NCI-H748 (cell line): ENCODE measurements at regions not wholly inside any gene's neighbourhood (a gene's known extent, or its start where the extent isn't known, plus 50 kb on each side); places are given as distances from the start of the nearest gene placed in this dataset.
"Not testable (repeated sequence)": the region's sequence is repeated elsewhere in the genome, so short reads cannot be mapped to it uniquely, and the experiment has no call there.

Experiments used
- DNase-seq: peaks from one replicate; lab custom pipeline; 2025; ENCODE audit not compliant: unreplicated experiment; lab: John Stamatoyannopoulos, UW

DNA sequence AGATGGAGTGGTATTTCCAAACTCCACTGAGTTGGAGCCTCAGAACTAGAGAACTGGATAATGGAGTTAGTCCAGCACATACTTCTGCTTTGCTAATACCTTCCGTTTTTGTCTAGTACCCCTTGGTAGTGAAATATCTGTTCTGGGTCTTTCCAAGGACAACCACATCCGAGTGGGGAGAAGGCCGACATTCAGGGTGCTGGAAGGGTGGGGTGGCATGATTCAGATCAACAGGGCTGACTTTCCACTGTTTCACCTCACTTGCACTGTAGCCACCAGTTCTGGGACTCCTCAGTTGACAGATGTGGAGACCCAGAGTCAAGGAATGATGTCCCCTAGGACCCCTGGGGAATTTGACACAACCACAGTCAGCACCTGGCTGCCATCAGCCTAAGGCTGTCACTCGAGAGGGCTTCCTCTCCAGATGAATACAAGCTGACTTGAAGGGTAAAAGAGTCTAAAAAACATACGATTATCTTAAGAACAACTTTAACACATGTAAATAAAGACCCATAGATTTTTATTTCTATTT is 84.8 kb upstream of the HNF1B start:
- no peak for DNase-seq

DNA sequence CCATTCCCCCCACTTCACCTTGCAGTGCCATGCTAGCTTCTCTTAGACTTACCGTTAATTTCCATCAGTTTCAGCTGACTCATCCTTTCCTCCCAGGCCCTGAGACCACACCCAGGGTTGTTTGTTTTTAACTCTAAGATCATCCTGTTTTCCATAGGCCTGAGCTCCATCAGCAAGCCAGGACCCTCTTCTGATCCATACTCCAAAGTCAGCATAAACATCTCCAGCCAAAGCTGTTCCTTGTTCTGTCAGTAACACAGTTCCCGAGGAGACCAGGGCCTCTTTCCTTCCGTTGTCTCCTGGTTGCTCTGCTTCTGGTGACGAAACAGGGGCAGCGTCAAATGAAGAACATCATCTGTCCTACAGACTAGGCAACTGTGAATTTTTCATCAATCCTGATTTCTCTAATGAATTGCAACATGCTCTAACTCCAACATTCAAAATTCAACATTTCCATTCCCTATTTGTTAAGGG is 83.8 kb upstream of the HNF1B start:
- DNase-seq: no peak

GRCh38 chr17:37827905-37828650 is 83.2 kb upstream of the HNF1B start:
- DNase-seq: no peak

- no peak for DNase-seq
Measured at GRCh38 chr17:37826497-37827430, 81.9 kb upstream of the HNF1B start.

DNA sequence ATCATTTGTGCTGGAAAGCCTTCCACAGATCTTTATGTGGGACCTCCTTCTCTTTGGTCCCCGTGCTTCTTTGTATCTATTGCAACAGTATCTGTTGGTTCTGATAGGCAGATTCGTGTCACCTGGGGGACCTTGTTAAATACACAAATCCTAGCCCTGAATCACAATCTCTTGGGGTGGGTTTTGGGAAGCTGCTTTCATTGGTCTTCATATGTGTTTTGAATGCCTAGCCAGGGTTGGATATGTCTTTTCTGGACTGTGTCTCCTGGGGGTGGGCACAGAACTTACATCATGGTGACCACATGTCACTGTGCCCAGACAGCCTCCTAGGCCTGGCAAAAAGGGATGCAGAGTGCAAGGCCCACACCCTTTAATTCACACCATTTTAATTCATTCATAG is 81.0 kb upstream of the HNF1B start:
- no peak for DNase-seq

GRCh38 chr17:37824534-37825485 is 80.0 kb upstream of the HNF1B start:
- no peak for DNase-seq

DNA sequence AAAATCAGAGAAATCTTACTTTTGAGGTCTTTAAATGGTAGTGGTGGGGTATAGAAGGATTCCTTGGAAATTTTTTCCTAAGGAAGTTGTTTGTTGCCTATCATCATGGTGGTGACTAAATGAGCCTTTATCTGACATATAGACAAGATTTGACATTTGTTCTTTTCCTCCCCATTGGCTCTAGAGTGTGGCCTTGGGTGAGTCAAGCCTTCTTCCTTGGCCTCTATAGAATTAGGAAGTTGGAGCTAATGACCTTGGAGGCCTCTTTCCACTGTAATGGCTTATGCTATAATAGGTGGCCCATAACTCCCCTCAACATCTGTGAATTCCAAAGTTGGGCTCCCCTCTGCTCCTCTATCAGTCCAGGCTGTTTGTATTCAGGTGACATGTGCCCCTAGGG is 79.1 kb upstream of the HNF1B start:
- DNase-seq: no peak

DNA sequence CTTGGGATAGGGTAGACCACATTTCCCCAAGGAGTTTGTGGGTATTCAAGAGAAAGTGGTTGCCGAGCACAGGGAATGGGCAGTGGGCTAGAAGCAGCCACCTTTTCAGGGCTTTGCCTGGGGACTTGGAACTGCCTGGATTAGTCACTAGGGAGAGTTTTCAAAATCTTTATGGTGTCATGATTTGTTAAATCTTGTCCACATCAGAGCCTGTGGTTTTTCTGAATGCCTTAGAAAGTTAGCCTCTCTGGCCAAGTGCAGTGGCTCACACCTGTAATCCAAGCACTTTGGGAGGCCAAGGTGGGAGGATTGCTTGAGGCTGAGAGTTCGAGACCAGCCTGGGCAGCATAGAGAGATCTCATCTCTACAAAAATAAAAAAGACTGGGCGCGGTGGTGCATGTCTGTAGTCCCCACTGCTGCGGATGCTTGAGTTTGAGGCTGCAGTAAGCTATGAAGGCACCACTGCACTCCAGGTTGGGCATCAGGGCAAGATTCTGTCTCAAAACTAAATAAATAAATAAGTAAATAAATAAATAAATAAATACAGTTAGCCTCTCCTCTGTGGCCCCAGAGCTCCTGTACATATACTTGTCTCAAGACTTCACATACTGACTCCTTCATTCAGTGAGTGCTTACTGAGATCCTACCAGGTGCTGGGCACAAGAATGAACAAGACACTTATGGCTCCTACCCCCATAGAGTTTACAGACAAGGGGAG is 76.3 kb upstream of the HNF1B start:
- no peak for DNase-seq

DNA sequence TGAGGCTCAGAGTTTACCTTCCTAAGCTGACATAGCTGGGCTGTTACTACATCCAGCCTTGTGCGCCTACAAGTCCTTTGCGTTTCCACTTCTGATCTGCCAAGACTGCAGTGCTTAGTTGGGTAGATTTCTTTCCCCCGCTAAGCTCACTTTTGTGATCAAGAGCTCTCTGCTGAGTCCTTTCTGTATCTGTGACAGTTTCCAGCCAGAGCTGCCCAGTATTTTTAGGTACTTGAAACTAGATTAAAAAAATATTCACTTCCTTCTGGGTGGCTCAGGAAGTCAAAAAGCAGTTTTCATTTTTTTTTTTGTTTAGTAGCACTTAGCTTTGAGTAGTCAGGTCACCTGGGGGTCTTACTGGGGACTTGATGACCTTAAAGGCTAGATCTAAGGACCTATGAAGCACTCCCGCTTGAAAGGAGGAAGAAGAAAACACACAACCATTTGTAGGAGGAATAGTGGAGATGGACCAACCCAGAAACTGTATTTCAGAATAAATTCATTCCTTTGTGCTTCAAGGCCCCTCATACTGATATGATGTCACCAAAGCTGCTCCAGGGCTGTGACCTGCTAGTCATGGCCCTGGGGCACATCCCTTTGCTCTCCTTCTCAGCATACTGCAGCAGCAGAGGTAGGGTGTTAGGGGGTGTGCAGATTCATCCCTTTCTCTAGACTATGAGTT is 75.6 kb upstream of the HNF1B start:
- DNase-seq: no peak

GRCh38 chr17:37818689-37819088 is 73.8 kb upstream of the HNF1B start:
- peak; percentile 21 for DNase-seq

DNA sequence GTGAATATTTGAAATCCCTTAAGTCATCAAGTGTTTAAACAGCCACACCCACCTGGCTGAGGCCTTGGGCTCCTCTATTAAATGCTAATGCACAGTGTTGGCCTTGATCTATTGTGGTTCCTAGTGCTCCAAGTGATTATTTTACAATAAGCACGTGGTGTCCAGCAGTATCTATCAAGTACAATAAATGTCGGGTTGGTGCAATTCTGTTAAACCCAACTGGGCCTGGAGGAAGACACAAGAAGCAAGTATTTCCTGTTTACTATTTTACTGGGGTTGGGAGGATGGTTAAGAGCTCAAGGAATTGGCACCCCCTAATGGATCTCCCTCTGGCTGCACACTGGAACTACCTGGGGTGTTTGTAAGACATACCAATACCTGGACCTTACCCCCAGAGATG is 72.1 kb upstream of the HNF1B start:
- peak; percentile 7 for DNase-seq

DNA sequence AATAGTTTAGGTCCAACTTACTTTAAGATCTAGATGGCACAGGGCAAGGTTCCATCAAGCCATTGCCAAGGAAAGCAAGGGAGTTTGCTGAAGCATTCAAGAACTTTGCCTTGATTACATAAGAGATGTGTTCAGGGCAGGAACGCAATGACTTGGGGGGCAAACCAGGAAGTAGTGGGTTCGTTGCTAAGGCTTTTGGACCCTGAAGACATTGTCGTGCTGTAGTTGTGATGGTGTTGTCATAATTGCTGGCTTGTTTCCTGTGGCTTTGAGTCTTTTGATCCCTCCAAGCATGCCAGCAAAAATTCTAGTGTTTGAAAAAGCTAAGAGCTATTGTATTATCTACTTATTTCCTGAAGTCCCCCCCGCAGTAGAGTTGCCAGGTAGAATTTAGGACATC is 70.7 kb upstream of the HNF1B start:
- DNase-seq: no peak

- no peak for DNase-seq
Measured at GRCh38 chr17:37813751-37814150, 68.9 kb upstream of the HNF1B start.

DNA sequence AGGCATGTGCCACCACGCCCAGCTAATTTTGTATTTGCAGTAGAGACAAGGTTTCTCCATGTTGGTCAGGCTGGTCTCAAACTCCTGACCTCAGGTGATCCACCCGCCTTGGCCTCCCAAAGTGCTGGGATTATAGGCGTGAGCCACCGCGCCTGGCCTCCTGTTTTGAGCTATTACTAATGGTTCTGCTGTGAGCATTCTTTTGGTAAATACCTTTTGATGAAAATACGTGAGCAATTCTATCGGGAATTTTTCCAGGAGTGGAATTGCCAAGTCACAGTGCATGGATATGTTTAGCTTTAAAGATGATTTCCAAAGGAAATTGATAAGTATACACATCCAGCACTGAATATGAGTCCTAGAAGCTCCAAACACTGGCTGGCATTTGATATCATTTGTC is 64.0 kb upstream of the HNF1B start:
- DNase-seq: not testable (repeated sequence)

DNA sequence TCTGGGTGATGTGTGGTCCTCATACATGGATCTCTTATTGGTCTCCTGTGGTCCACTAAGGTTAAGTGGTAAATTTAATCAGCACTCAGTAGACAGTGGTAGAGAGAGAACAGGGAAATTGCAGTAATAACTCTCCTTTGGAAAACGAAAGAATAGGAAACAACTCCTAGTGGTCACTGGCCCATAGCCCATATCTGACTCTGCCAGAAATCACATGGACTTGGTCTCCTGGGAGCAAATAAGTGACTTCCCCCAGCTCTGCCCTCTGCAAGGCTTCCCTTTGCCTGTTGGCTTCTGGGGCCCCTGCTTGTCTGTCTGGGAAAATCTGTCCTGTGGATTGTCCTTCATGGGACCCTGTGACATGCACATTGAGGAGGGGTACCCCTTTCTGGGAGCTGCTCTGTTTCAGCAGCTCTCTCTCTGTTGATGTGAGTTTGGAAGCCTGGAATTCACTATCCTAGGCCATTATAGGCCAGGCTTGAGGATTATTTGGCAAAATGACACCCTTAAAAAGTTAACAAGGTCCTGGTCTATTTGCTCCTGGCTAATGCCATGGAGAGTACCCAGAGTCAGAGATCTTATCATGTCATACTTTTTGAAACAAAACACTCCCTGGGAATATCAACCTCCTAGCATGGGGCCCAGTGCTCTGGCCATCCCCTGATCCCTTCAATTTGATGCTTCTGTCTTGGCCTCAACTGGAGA is 58.0 kb upstream of the HNF1B start:
- no peak for DNase-seq

DNA sequence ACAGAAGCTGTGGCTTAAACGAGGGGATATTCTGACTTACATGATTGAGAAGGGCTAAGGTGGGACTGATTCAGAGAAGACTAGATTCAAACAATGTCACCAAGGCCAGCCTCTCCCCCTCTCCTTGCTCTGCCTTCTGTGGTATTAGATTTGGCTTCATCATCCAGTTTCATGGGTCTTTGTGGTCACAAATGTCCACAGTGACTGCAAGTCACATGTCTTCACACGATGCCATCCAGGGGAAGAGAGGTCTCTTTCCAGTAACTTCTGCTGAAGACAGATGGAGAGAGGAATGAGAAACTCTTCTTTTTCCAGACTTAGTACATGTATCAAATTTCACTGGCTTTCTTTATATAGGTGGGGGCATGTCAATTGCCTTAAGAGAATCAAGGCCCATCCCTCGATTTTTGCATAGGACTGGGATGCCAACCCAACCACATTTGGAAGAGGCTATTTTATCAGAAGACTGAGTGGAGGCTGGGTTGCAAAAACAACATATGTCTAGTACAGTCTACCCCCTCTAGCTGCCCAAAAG is 57.3 kb upstream of the HNF1B start:
- DNase-seq: no peak

DNA sequence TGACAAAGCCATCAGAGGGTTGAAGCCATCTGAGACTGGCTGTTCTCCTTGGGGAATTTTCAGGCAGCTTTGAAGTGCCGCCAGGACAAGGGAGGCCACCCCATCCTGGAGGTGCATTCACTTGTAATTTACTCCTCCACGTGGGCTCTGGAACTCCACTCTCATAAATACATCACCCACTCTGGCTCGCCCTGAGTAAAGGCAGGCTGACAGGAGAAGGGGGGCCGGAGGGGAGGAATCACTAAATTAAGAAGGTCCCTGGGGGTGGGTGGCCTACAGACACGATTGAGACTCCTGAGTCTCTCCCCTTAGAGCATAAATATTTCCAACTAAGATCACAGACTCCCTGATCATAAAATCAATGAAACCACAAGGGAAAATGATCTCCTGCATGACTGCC is 56.3 kb upstream of the HNF1B start:
- DNase-seq: no peak

GRCh38 chr17:37797206-37797605 is 52.3 kb upstream of the HNF1B start:
- no peak for DNase-seq

- DNase-seq: no peak
Measured at GRCh38 chr17:37796076-37796475, 51.2 kb upstream of the HNF1B start.
